ENCODE measurements at regions not wholly inside any gene's neighbourhood (a gene's known extent, or its start where the extent isn't known, plus 50 kb on each side); places are given as distances from the start of the nearest gene placed in this dataset.

GRCh38 chr12:94712815-94713515, 62.6 kb upstream of the TMCC3 start:
- no peak for DNase-seq (ENCODE audit: low read depth)

- DNase-seq (ENCODE audit: low read depth): peak; percentile 2
These were observed 60.6 kb upstream of the TMCC3 start for GRCh38 chr12:94710933-94711332.

GRCh38 chr12:94707892-94708291, 57.5 kb upstream of the TMCC3 start:
- no peak for DNase-seq (ENCODE audit: low read depth)

- no peak for DNase-seq (ENCODE audit: low read depth)
These were observed 56.7 kb upstream of the TMCC3 start for GRCh38 chr12:94707036-94707435.

- no peak for DNase-seq (ENCODE audit: low read depth)
These were observed 55.9 kb upstream of the TMCC3 start for GRCh38 chr12:94706250-94706661.

GRCh38 chr12:94705676-94706075, 55.3 kb upstream of the TMCC3 start:
- no peak for DNase-seq (ENCODE audit: low read depth)

- DNase-seq (ENCODE audit: low read depth): no peak
These were observed 54.3 kb upstream of the TMCC3 start for GRCh38 chr12:94704452-94705306.

GRCh38 chr12:94702696-94703095, 52.3 kb upstream of the TMCC3 start:
- DNase-seq (ENCODE audit: low read depth): no peak

- DNase-seq (ENCODE audit: low read depth): no peak
These were observed 51.4 kb upstream of the TMCC3 start for GRCh38 chr12:94701711-94702110.

GRCh38 chr12:94700662-94701061, 50.3 kb upstream of the TMCC3 start:
- no peak for DNase-seq (ENCODE audit: low read depth)

All from T follicular helper cell (primary cell).